Parathyroid adenoma (tissue), 2 donors: ENCODE measurements at regions not wholly inside any gene's neighbourhood (a gene's known extent, or its start where the extent isn't known, plus 50 kb on each side); places are given as distances from the start of the nearest gene placed in this dataset.

Experiments
- H2AFZ ChIP-seq: fragments of 300-600 bp; sonication (generic); one replicate; pipeline ENCODE4 v1.7.0; 2017; ENCODE audit warnings: antibody characterized with exemption, mild to moderate bottlenecking
- H3K27ac ChIP-seq: fragments of 300-600 bp; sonication (generic); one replicate; pipeline ENCODE4 v1.7.0; 2017
- H3K27me3 ChIP-seq: fragments of 300-600 bp; sonication (generic); one replicate; pipeline ENCODE4 v1.7.0; 2017; ENCODE audit warnings: low read length; ENCODE audit not compliant: control insufficient read depth, insufficient read depth
- H3K36me3 ChIP-seq: fragments of 300-600 bp; sonication (generic); one replicate; pipeline ENCODE4 v1.7.0; 2017; ENCODE audit warnings: low read length; ENCODE audit not compliant: control insufficient read depth, insufficient read depth
- H3K4me1 ChIP-seq: fragments of 300-600 bp; sonication (generic); one replicate; pipeline ENCODE4 v1.7.0; 2017; ENCODE audit warnings: control low read depth
- H3K4me2 ChIP-seq: fragments of 300-600 bp; sonication (generic); one replicate; pipeline ENCODE4 v1.7.0; 2017; ENCODE audit warnings: low read length
- H3K4me3 ChIP-seq: fragments of 300-600 bp; sonication (generic); one replicate; pipeline ENCODE4 v1.7.0; 2017; ENCODE audit warnings: low read depth, low read length
- H3K79me2 ChIP-seq: fragments of 300-600 bp; sonication (generic); one replicate; pipeline ENCODE4 v1.7.0; 2017; ENCODE audit warnings: control low read depth
- H3K9ac ChIP-seq: fragments of 300-600 bp; sonication (generic); one replicate; pipeline ENCODE4 v1.7.0; 2017; ENCODE audit warnings: mild to moderate bottlenecking
- H3K9me3 ChIP-seq: fragments of 300-600 bp; sonication (generic); one replicate; pipeline ENCODE4 v1.7.0; 2017; ENCODE audit warnings: low read length; ENCODE audit not compliant: control insufficient read depth
- CTCF ChIP-seq: fragments of 300-600 bp; sonication (generic); IDR thresholded peaks from one replicate; pipeline ENCODE4 v1.7.0; 2017; ENCODE audit warnings: antibody characterized with exemption, mild to moderate bottlenecking
- donor health status: primary hyperparathyroidism.

GRCh38 chr1:30522031-30523004, 201.1 kb downstream of the MATN1 start:
- Histone ChIP-seq H3K4me2 (no peak overlapping the region), H3K4me3 (no peak overlapping the region), H3K36me3 (no peaks in the 10 kb centered on the region), H3K9me3 (no peaks in the 10 kb centered on the region), H3K79me2 (no peaks in the 10 kb centered on the region), H3K9ac (no peak overlapping the region), H3K27me3 (no peaks in the 10 kb centered on the region), H2AFZ (no peak overlapping the region), H3K4me1 (peaks cover 4% of the 10 kb centered on the region), H3K27ac (no peak overlapping the region)
- TF ChIP-seq CTCF = no peak

- Histone ChIP-seq H3K27me3 (no peaks in the 10 kb centered on the region), H2AFZ (no peak overlapping the region), H3K79me2 (no peaks in the 10 kb centered on the region), H3K9me3 (no peaks in the 10 kb centered on the region), H3K9ac (no peak overlapping the region), H3K4me2 (no peak overlapping the region), H3K4me3 (no peak overlapping the region), H3K36me3 (no peaks in the 10 kb centered on the region), H3K27ac (no peak overlapping the region), H3K4me1 (peaks cover 4% of the 10 kb centered on the region)
- no peak for TF ChIP-seq CTCF
Measured at GRCh38 chr1:30521261-30521865, 202.0 kb downstream of the MATN1 start.

GRCh38 chr1:30520476-30520875, 202.9 kb downstream of the MATN1 start:
- no peaks in the 10 kb centered on the region for H3K27me3 ChIP-seq
- H3K4me1 ChIP-seq = peaks cover 4% of the 10 kb centered on the region
- no peak overlapping the region for H3K9ac ChIP-seq
- no peaks in the 10 kb centered on the region for H3K36me3 ChIP-seq
- TF ChIP-seq CTCF = no peak
- H3K4me3 ChIP-seq = no peak overlapping the region
- H2AFZ ChIP-seq = no peak overlapping the region
- H3K79me2 ChIP-seq = no peaks in the 10 kb centered on the region
- no peak overlapping the region for H3K4me2 ChIP-seq
- H3K27ac ChIP-seq = no peak overlapping the region
- H3K9me3 ChIP-seq = no peaks in the 10 kb centered on the region

- TF ChIP-seq CTCF = no peak
- Histone ChIP-seq H3K27me3 (no peaks in the 10 kb centered on the region), H3K4me2 (no peak overlapping the region), H3K4me1 (peaks cover 4% of the 10 kb centered on the region), H3K9ac (no peak overlapping the region), H2AFZ (no peak overlapping the region), H3K79me2 (no peaks in the 10 kb centered on the region), H3K4me3 (no peak overlapping the region), H3K9me3 (no peaks in the 10 kb centered on the region), H3K36me3 (no peaks in the 10 kb centered on the region), H3K27ac (no peak overlapping the region)
Measured at GRCh38 chr1:30519201-30519763, 204.1 kb downstream of the MATN1 start.
